ENCODE measurements at regions not wholly inside any gene's neighbourhood (a gene's known extent, or its start where the extent isn't known, plus 50 kb on each side); places are given as distances from the start of the nearest gene placed in this dataset.

DNA sequence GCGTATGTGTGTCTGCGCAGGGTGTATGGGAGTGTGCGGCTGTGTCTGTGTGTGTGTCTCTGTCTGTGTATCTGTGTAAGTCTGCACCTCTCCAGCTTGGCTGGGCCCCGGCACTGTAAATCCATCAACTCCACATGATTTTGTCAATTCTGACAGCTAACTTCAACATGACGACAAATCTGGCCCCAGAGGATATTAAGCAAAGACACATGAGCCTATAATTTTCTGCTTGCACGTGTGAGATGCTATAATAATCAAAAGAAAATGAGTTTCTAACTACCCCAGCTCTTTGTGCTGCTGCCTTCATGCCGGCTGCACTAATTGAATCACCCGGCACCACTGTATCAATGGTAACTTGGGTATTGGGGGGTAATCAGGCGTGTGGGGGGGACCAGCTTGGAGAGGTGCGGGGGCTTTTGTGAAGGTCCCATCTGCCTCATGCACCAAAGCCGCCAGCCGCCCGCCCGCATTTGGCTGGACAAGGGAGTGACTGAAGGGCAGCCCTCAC, 57.6 kb upstream of the LHX1 start:
- Mint-ChIP-seq H3K4me1 (peaks cover 2% of the 10 kb centered on the region), H3K9me3 (peaks cover 15% of the 10 kb centered on the region), H3K27ac (no peak overlapping the region), H3K4me3 (no peak overlapping the region), H3K36me3 (peaks cover 5% of the 10 kb centered on the region), H3K27me3 (ENCODE audit: low read depth) (peaks cover 2% of the 10 kb centered on the region)
- DNase-seq (ENCODE audit: low spot score in 2 of 2, unreplicated experiment in 2 of 2) = no peak
- TF ChIP-seq, protein P1, sequence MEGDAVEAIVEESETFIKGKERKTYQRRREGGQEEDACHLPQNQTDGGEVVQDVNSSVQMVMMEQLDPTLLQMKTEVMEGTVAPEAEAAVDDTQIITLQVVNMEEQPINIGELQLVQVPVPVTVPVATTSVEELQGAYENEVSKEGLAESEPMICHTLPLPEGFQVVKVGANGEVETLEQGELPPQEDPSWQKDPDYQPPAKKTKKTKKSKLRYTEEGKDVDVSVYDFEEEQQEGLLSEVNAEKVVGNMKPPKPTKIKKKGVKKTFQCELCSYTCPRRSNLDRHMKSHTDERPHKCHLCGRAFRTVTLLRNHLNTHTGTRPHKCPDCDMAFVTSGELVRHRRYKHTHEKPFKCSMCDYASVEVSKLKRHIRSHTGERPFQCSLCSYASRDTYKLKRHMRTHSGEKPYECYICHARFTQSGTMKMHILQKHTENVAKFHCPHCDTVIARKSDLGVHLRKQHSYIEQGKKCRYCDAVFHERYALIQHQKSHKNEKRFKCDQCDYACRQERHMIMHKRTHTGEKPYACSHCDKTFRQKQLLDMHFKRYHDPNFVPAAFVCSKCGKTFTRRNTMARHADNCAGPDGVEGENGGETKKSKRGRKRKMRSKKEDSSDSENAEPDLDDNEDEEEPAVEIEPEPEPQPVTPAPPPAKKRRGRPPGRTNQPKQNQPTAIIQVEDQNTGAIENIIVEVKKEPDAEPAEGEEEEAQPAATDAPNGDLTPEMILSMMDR (IDR thresholded peaks at IDR 0.05; ENCODE audit: unreplicated experiment) = no peak

DNA sequence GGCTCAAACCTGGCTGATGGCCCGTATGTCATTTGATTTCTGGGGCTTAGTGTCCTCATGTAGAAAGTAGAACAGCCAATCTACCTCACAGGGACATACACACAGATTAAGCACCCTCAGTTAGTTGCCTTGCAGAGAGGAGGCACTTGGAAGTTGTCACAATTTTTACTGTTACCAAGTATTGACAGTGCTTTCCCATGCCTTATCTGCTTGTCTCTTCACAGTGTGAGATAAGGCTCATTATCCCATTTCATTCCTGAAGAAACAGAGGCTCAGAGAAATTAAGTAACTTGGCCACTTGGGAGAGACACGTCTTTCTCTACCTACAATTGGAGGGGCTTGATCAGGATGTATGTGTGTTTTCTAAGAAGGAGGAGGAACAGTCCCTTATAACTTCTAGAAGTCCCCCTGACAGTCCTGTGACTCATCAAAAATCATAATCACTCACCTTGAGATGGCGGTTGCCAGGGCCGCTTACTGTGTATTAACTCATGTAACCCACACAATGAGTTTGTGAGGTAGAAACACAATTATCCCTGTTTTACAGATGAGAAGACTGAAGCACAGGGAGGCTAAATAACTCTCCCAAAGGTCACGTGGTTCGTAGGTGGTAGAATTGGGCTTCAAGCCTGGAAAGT, 56.9 kb upstream of the LHX1 start:
- Mint-ChIP-seq H3K4me1 (peaks cover 2% of the 10 kb centered on the region), H3K4me3 (no peak overlapping the region), H3K36me3 (peaks cover 5% of the 10 kb centered on the region), H3K27ac (no peak overlapping the region), H3K27me3 (ENCODE audit: low read depth) (peaks cover 4% of the 10 kb centered on the region), H3K9me3 (peaks cover 15% of the 10 kb centered on the region)
- TF ChIP-seq, protein P1 (IDR thresholded peaks at IDR 0.05; ENCODE audit: unreplicated experiment) = no peak
- DNase-seq (ENCODE audit: low spot score in 2 of 2, unreplicated experiment in 2 of 2) = no peak

DNA sequence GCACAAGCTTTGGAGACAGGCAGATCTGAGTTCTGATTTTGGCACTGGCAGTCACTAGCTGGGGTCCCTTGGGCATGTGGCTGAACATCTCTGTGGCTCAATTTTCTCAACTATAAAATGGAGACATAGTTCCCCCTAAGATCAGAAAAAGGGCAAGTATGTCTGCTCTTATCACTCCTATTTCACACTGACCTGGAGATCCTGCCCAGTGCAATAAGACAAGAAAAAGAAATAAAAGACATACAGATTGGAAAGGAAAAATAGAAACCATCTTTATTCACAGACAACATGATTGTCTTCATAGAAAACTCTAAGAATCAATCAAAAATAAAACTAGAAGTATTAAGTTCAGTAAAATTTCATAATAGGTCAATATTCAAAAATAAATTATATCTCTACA, 56.0 kb upstream of the LHX1 start:
- no peak for DNase-seq (ENCODE audit: low spot score in 2 of 2, unreplicated experiment in 2 of 2)
- TF ChIP-seq, protein P1 (IDR thresholded peaks at IDR 0.05; ENCODE audit: unreplicated experiment) = no peak
- Mint-ChIP-seq H3K27ac (no peak overlapping the region), H3K4me3 (no peak overlapping the region), H3K27me3 (ENCODE audit: low read depth) (peaks cover 6% of the 10 kb centered on the region), H3K36me3 (peaks cover 5% of the 10 kb centered on the region), H3K9me3 (peaks cover 15% of the 10 kb centered on the region), H3K4me1 (peaks cover 2% of the 10 kb centered on the region)

DNA sequence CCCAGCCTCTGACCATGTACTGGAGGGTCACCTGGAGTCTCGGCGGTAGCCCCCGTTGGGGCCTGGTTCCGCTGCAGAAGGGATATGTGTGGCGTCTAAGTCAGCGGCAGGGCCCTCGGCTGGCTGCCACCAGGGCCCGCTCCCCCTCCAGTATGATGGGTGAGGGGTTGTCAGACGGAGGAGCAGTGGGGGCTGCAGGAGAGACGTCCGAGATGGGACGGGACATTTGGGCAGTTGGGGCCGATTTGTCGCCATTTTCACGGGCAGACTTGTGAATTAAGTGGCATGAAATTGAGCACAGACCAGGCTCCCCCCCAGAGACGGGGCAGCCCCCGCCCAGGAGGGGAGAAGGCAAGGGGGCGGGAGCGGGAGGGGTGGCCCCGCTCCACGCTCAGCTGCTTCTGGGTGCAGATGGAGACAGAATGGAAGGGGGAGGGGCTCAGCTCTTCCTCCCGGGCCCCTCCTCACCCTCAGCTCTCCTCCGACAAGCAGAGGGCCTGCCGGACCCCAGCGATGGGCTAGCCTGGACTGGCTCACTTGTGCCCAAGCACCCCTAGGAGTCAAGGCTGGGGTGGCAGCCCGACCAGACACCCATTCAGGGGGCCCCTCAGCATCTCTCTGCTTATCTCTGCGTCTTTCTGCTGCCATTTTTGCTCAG, 52.7 kb upstream of the LHX1 start:
- TF ChIP-seq, protein P1 (IDR thresholded peaks at IDR 0.05; ENCODE audit: unreplicated experiment) = no peak
- Mint-ChIP-seq H3K9me3 (peaks cover 15% of the 10 kb centered on the region), H3K4me3 (no peak overlapping the region), H3K36me3 (peaks cover 5% of the 10 kb centered on the region), H3K27ac (no peak overlapping the region), H3K4me1 (peaks cover 2% of the 10 kb centered on the region), H3K27me3 (ENCODE audit: low read depth) (peaks cover 15% of the 10 kb centered on the region)
- no peak for DNase-seq (ENCODE audit: low spot score in 2 of 2, unreplicated experiment in 2 of 2)

DNA sequence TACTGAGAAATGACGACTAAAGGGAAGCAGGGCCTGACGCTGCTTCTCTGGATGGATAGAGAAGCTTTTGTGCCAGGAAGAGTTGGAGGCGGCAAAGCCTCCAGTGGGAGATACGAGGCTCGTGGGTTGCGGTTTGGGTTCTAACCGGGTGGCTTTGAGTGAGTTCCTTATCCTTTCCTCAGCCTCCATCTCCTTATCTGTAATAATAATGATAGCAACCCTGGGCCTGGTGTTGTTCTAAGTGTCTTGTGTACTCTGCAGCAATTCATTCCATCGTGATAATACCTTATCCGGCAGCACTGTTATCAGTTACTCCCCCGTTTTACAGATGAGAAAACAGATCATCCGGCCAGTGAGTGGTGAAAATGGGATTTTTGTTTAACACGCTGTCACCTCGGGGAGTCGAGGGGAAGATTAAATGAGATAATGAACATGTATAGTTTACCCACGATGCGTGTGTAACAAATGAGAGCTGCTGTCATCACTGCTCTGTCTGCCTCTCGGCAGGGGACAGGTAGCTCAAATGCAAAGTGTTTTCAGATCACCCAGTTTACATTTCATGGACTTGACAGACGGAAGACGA, 52.0 kb upstream of the LHX1 start:
- no peak for DNase-seq (ENCODE audit: low spot score in 2 of 2, unreplicated experiment in 2 of 2)
- peaks cover 5% of the 10 kb centered on the region for H3K36me3 Mint-ChIP-seq
- no peak overlapping the region for H3K4me3 Mint-ChIP-seq
- H3K27ac Mint-ChIP-seq = no peak overlapping the region
- TF ChIP-seq, protein P1 (IDR thresholded peaks at IDR 0.05; ENCODE audit: unreplicated experiment) = no peak
- peaks cover 15% of the 10 kb centered on the region for H3K27me3 Mint-ChIP-seq (ENCODE audit: low read depth)
- H3K4me1 Mint-ChIP-seq = peaks cover 7% of the 10 kb centered on the region
- peaks cover 15% of the 10 kb centered on the region for H3K9me3 Mint-ChIP-seq

All from mesothelial cell of epicardium (in vitro differentiated cells).